ENCODE measurements at regions not wholly inside any gene's neighbourhood (a gene's known extent, or its start where the extent isn't known, plus 50 kb on each side); places are given as distances from the start of the nearest gene placed in this dataset.
"Not testable (repeated sequence)": the region's sequence is repeated elsewhere in the genome, so short reads cannot be mapped to it uniquely, and the experiment has no call there.

- H3K4me1 ChIP-seq (ENCODE audit: insufficient read depth): no peaks in the 10 kb centered on the region
- no peaks in the 10 kb centered on the region for H3K36me3 ChIP-seq (ENCODE audit: insufficient read depth)
- H3K4me3 ChIP-seq (ENCODE audit: low read depth, low read length): no peak overlapping the region
- H3K27ac ChIP-seq (ENCODE audit: low read depth): no peak overlapping the region
- DNase-seq (ENCODE audit: extremely low spot score): no peak
Observed at GRCh38 chr7:124183649-124184048, 150.8 kb upstream of the TMEM229A start.

GRCh38 chr7:124179641-124180040 lies 146.8 kb upstream of the TMEM229A start:
- H3K36me3 ChIP-seq (ENCODE audit: insufficient read depth): no peaks in the 10 kb centered on the region
- H3K27ac ChIP-seq (ENCODE audit: low read depth): no peak overlapping the region
- WGBS: 92% methylated on average over 2 of the region's 2 CpGs

GRCh38 chr7:124177891-124178290 lies 145.0 kb upstream of the TMEM229A start:
- H3K27ac ChIP-seq (ENCODE audit: low read depth): no peak overlapping the region
- no peaks in the 10 kb centered on the region for H3K36me3 ChIP-seq (ENCODE audit: insufficient read depth)
- DNase-seq (ENCODE audit: extremely low spot score): no peak
- no peaks in the 10 kb centered on the region for H3K4me1 ChIP-seq (ENCODE audit: insufficient read depth)
- no peak overlapping the region for H3K4me3 ChIP-seq (ENCODE audit: low read depth, low read length)

More at GRCh38 chr7:124179641-124180040, 146.8 kb upstream of the TMEM229A start:
- H3K4me1 ChIP-seq (ENCODE audit: insufficient read depth): no peaks in the 10 kb centered on the region
- no peak for DNase-seq (ENCODE audit: extremely low spot score)
- H3K4me3 ChIP-seq (ENCODE audit: low read depth, low read length): no peak overlapping the region

GRCh38 chr7:124171812-124172211 lies 138.9 kb upstream of the TMEM229A start:
- H3K27ac ChIP-seq (ENCODE audit: low read depth); H3K4me3 ChIP-seq (ENCODE audit: low read depth, low read length); H3K4me1 ChIP-seq (ENCODE audit: insufficient read depth); DNase-seq (ENCODE audit: extremely low spot score); H3K36me3 ChIP-seq (ENCODE audit: insufficient read depth): not testable (repeated sequence)
- WGBS: 97% methylated on average over 3 of the region's 3 CpGs

- Histone ChIP-seq H3K36me3 (ENCODE audit: insufficient read depth) (no peaks in the 10 kb centered on the region), H3K27ac (ENCODE audit: low read depth) (no peak overlapping the region), H3K4me3 (ENCODE audit: low read depth, low read length) (no peak overlapping the region), H3K4me1 (ENCODE audit: insufficient read depth) (no peaks in the 10 kb centered on the region)
- 35% methylated on average over 1 of the region's 1 CpG for WGBS
- DNase-seq (ENCODE audit: extremely low spot score): no peak
Observed at GRCh38 chr7:124171068-124171467, 138.2 kb upstream of the TMEM229A start.

GRCh38 chr7:124168616-124169015 lies 135.7 kb upstream of the TMEM229A start:
- H3K36me3 ChIP-seq (ENCODE audit: insufficient read depth): no peaks in the 10 kb centered on the region
- no peaks in the 10 kb centered on the region for H3K4me1 ChIP-seq (ENCODE audit: insufficient read depth)
- 55% methylated on average over 2 of the region's 2 CpGs for WGBS
- no peak for DNase-seq (ENCODE audit: extremely low spot score)
- no peak overlapping the region for H3K4me3 ChIP-seq (ENCODE audit: low read depth, low read length)
- no peak overlapping the region for H3K27ac ChIP-seq (ENCODE audit: low read depth)

- no peak for DNase-seq (ENCODE audit: extremely low spot score)
- H3K27ac ChIP-seq (ENCODE audit: low read depth): no peak overlapping the region
- no peaks in the 10 kb centered on the region for H3K4me1 ChIP-seq (ENCODE audit: insufficient read depth)
- no peaks in the 10 kb centered on the region for H3K36me3 ChIP-seq (ENCODE audit: insufficient read depth)
- no peak overlapping the region for H3K4me3 ChIP-seq (ENCODE audit: low read depth, low read length)
Observed at GRCh38 chr7:124162667-124163066, 129.8 kb upstream of the TMEM229A start.

- WGBS: 44% methylated on average over 3 of the region's 3 CpGs
Observed at GRCh38 chr7:124155432-124156022, 122.7 kb upstream of the TMEM229A start.

GRCh38 chr7:124152859-124153692 lies 120.2 kb upstream of the TMEM229A start:
- DNase-seq (ENCODE audit: extremely low spot score): no peak
- H3K36me3 ChIP-seq (ENCODE audit: insufficient read depth): no peaks in the 10 kb centered on the region
- H3K4me3 ChIP-seq (ENCODE audit: low read depth, low read length): no peak overlapping the region
- WGBS: 80% methylated on average over 1 of the region's 1 CpG
- H3K27ac ChIP-seq (ENCODE audit: low read depth): no peak overlapping the region
- no peaks in the 10 kb centered on the region for H3K4me1 ChIP-seq (ENCODE audit: insufficient read depth)

More at GRCh38 chr7:124155432-124156022, 122.7 kb upstream of the TMEM229A start:
- Histone ChIP-seq H3K27ac (ENCODE audit: low read depth) (no peak overlapping the region), H3K36me3 (ENCODE audit: insufficient read depth) (no peaks in the 10 kb centered on the region), H3K4me1 (ENCODE audit: insufficient read depth) (no peaks in the 10 kb centered on the region), H3K4me3 (ENCODE audit: low read depth, low read length) (no peak overlapping the region)
- DNase-seq (ENCODE audit: extremely low spot score): no peak

GRCh38 chr7:124137664-124138063 lies 104.8 kb upstream of the TMEM229A start:
- no peaks in the 10 kb centered on the region for H3K4me1 ChIP-seq (ENCODE audit: insufficient read depth)
- H3K27ac ChIP-seq (ENCODE audit: low read depth): no peak overlapping the region
- no peak overlapping the region for H3K4me3 ChIP-seq (ENCODE audit: low read depth, low read length)
- WGBS: 85% methylated on average over 1 of the region's 1 CpG
- no peaks in the 10 kb centered on the region for H3K36me3 ChIP-seq (ENCODE audit: insufficient read depth)
- no peak for DNase-seq (ENCODE audit: extremely low spot score)

- Histone ChIP-seq H3K27ac (ENCODE audit: low read depth) (no peak overlapping the region), H3K4me3 (ENCODE audit: low read depth, low read length) (no peak overlapping the region), H3K4me1 (ENCODE audit: insufficient read depth) (no peaks in the 10 kb centered on the region), H3K36me3 (ENCODE audit: insufficient read depth) (no peaks in the 10 kb centered on the region)
- no peak for DNase-seq (ENCODE audit: extremely low spot score)
- WGBS: 69% methylated on average over 1 of the region's 1 CpG
Observed at GRCh38 chr7:124124201-124124600, 91.3 kb upstream of the TMEM229A start.

- Histone ChIP-seq H3K4me3 (ENCODE audit: low read depth, low read length) (no peak overlapping the region), H3K27ac (ENCODE audit: low read depth) (no peak overlapping the region), H3K4me1 (ENCODE audit: insufficient read depth) (no peaks in the 10 kb centered on the region), H3K36me3 (ENCODE audit: insufficient read depth) (no peaks in the 10 kb centered on the region)
- no peak for DNase-seq (ENCODE audit: extremely low spot score)
Observed at GRCh38 chr7:124120911-124121310, 88.0 kb upstream of the TMEM229A start.

- WGBS: 26% methylated on average over 1 of the region's 1 CpG
- no peak overlapping the region for H3K27ac ChIP-seq (ENCODE audit: low read depth)
Observed at GRCh38 chr7:124113045-124113444, 80.2 kb upstream of the TMEM229A start.

GRCh38 chr7:124106575-124106974 lies 73.7 kb upstream of the TMEM229A start:
- Histone ChIP-seq H3K27ac (ENCODE audit: low read depth) (no peak overlapping the region), H3K4me3 (ENCODE audit: low read depth, low read length) (no peak overlapping the region), H3K4me1 (ENCODE audit: insufficient read depth) (no peaks in the 10 kb centered on the region), H3K36me3 (ENCODE audit: insufficient read depth) (no peaks in the 10 kb centered on the region)
- DNase-seq (ENCODE audit: extremely low spot score): no peak
- WGBS: 59% methylated on average over 2 of the region's 2 CpGs

More at GRCh38 chr7:124113045-124113444, 80.2 kb upstream of the TMEM229A start:
- Histone ChIP-seq H3K4me1 (ENCODE audit: insufficient read depth) (no peaks in the 10 kb centered on the region), H3K36me3 (ENCODE audit: insufficient read depth) (no peaks in the 10 kb centered on the region), H3K4me3 (ENCODE audit: low read depth, low read length) (no peak overlapping the region)
- DNase-seq (ENCODE audit: extremely low spot score): no peak
